HG02981 (cell line): ENCODE measurements at regions not wholly inside any gene's neighbourhood (a gene's known extent, or its start where the extent isn't known, plus 50 kb on each side); places are given as distances from the start of the nearest gene placed in this dataset.

ENCODE experiments used
- ATAC-seq: cut with Tn5 transposase; IDR thresholded peaks from one replicate; pipeline ENCODE4 v1.9.1; 2021; ENCODE audit warnings: mild to moderate bottlenecking, moderate library complexity; ENCODE audit not compliant: unreplicated experiment

GRCh38 chr13:104855581-104855980, 1679.9 kb downstream of the EFNB2 start:
- ATAC-seq = no peak

- no peak for ATAC-seq
These were observed 1680.8 kb downstream of the EFNB2 start for GRCh38 chr13:104854698-104855097.

GRCh38 chr13:104854007-104854406, 1681.5 kb downstream of the EFNB2 start:
- no peak for ATAC-seq

DNA sequence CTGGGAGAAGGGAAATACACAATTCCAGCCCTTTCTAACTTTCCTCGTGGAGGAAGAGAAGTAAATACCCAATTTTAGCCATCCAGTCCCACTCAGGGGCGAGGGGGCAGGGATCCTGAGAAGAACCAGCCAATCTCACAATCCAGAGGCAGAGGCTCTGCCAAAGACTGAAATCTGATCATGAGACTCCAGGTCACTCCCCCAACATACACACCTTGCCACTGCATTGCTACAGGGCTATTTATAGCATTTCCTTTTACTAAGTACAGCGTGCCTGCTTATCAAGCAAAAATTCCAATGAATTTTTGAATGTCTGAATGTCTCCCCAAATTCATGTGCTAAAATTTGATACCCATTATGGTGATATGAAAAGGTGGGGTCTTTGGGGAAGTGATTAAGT, 1687.5 kb downstream of the EFNB2 start:
- ATAC-seq = no peak

GRCh38 chr13:104843401-104843800, 1692.1 kb downstream of the EFNB2 start:
- ATAC-seq = no peak

GRCh38 chr13:104841110-104841509, 1694.4 kb downstream of the EFNB2 start:
- no peak for ATAC-seq

GRCh38 chr13:104837756-104838155, 1697.7 kb downstream of the EFNB2 start:
- ATAC-seq = no peak

GRCh38 chr13:104833221-104833620, 1702.2 kb downstream of the EFNB2 start:
- no peak for ATAC-seq

- ATAC-seq = no peak
These were observed 1703.2 kb downstream of the EFNB2 start for GRCh38 chr13:104832231-104832630.

DNA sequence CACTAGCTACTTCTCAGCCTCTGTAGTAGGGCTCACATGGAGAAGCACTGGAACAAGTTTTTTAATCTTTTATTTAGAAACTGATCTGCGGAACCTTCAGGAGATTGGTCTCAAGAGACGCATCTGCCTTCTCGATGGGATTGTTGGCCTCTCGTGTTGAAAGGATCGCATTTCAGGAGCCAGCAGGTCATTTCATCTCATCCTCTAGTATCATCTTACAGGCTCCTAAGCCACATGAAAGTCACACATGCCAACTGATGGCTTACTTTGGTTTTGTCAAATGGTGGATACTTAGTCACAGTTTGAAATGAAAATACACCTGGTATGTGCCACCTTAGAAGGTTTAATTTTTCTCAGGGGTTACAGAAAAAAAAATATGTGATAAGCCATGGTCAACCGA, 1703.6 kb downstream of the EFNB2 start:
- no peak for ATAC-seq

DNA sequence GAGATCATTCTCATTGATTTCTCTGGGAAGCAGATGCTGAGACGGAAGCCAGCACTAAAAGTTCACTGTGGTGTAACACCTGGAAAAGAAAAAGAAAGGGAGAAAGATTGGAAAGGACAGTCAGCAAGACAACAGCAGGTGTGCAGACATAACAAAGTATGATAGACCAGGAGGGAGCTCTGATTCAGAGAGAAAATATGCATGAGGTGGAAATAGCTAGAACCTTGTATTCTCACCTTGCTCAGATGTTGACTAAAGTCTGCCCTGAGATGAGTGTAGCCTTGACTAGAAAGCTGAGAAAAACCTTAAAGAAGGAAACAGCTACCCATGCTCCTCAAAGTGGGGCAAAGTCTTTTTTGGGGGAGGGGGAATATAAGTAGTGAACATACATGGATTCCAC, 1711.8 kb downstream of the EFNB2 start:
- no peak for ATAC-seq

DNA sequence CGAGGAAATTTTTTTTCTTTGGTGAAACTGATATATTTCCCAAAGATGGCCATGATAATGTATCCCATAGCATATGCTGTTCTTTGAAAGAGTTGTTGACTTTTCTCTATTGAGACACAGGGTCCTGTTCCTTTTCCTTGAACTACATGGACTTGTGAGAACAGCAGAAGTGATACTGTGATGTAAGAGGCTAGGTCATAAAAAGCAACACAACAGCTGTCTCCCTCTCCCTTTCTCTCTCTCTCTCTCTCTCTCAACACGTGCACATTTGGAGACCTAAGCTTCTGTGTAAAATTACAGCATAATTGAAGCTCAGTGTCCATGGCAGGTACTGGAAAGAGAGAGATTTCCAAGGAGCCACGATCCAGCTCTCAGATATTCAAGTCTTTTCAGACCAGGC, 1712.4 kb downstream of the EFNB2 start:
- ATAC-seq = no peak

DNA sequence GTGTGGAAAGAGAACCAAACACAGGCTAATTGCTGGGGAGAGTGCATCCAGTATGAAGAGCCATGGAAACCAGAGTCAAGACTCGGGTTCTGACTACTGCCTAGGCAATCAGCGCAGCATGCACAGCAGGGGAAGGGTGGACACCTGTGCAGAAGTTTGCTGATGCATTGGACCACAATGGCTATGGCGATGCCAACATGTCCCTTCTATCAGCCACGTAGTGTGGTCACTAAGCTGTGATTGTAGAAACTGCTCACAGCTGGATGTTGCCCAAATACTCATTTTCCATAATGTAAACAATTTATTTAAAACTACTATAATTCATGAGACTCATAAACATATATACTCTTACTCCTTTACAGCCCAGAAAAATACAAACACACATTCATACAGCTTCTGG, 1718.2 kb downstream of the EFNB2 start:
- no peak for ATAC-seq

GRCh38 chr13:104816726-104817125, 1718.7 kb downstream of the EFNB2 start:
- no peak for ATAC-seq

- ATAC-seq = no peak
These were observed 1725.2 kb downstream of the EFNB2 start for GRCh38 chr13:104810242-104810641.

GRCh38 chr13:104809483-104809882, 1726.0 kb downstream of the EFNB2 start:
- ATAC-seq = no peak

- ATAC-seq = no peak
These were observed 1730.1 kb downstream of the EFNB2 start for GRCh38 chr13:104805346-104805745.

DNA sequence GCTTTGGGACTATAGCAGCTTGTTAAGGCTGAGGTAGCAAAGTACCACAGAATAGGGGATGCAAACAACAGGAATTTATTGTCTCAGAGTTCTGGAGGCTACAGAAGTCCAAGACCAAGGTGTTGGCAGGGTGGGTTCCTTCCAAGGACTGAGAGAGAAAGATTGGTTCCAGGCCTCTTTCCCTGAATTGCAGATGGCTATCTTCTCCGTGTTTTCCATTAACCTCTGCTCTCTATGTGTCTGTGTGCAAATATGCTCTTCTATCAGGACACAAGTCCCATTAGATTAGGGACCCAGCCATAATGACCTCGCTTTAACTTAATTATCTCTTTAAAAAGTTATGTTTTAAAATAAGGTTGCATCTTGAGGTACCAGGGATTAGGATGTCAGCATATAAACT, 1732.9 kb upstream of the SLC10A2 start:
- ATAC-seq = no peak

- no peak for ATAC-seq
These were observed 1732.3 kb upstream of the SLC10A2 start for GRCh38 chr13:104798486-104798885.

GRCh38 chr13:104796581-104796980, 1730.4 kb upstream of the SLC10A2 start:
- ATAC-seq = no peak

- no peak for ATAC-seq
These were observed 1719.7 kb upstream of the SLC10A2 start for GRCh38 chr13:104785952-104786351.

- ATAC-seq = no peak
These were observed 1718.7 kb upstream of the SLC10A2 start for GRCh38 chr13:104784891-104785290.

GRCh38 chr13:104782741-104783140, 1716.5 kb upstream of the SLC10A2 start:
- no peak for ATAC-seq
